GM21367 (cell line): ENCODE measurements at regions not wholly inside any gene's neighbourhood (a gene's known extent, or its start where the extent isn't known, plus 50 kb on each side); places are given as distances from the start of the nearest gene placed in this dataset.
"Not testable (repeated sequence)": the region's sequence is repeated elsewhere in the genome, so short reads cannot be mapped to it uniquely, and the experiment has no call there.

Experiments used
- ATAC-seq: cut with Tn5 transposase; IDR thresholded peaks from one replicate; pipeline ENCODE4 v1.9.1; 2021; ENCODE audit not compliant: unreplicated experiment

- ATAC-seq = not testable (repeated sequence)
Measured at GRCh38 chr6:26799903-26800633, 140.5 kb upstream of the ZNF322 start.

DNA sequence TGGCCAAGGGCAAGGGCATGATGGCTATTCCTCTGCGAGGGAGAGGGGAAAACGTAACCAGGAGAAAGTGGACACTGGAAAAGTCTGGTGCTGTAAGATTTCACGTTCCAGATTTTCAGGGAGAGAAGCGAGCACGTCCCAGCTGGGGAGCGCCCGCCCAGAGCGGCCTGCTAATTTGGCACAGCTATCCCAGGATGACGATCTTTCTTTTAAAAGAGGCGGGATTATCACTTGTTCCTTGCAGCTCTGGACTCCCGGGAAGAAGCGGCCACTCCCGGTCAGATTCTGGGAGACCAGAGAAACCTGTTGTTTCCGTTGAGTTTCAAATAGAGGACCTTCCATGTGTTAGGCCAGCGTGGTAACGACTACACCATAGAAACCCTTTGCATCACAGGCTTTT lies 144.2 kb upstream of the ZNF322 start:
- ATAC-seq = not testable (repeated sequence)

DNA sequence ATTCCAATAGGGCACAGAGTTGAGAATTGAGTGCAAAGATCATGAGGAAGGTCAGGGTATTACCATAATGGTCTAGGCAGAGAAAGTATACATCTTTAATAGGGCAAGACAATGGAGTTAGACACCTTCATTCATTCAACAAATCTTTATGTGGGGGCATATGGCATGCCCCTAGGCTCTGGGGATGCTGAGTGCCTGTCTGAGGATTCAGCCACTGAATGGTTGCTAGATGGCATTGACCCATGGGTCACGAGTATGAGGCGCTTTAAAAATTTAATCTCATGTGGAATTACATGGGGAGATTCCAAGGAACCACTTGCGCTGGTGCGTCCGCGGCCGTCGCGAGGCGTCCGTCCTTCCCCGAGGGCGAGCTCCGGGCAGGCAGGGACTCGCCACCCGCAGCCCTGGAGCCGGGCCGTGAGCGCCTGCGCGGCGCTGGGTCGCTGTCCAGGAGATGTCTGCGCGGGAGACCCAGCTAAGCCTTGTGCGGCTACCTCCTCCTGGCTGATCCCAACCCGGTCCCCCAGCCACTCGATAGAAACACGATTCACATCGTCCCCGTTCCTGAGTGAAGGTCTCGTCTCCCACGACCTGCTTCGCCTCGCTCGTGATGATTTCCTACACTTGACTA lies 152.1 kb upstream of the ZNF322 start:
- ATAC-seq = not testable (repeated sequence)

GRCh38 chr6:26818640-26819225 lies 159.2 kb upstream of the ZNF322 start:
- not testable (repeated sequence) for ATAC-seq

DNA sequence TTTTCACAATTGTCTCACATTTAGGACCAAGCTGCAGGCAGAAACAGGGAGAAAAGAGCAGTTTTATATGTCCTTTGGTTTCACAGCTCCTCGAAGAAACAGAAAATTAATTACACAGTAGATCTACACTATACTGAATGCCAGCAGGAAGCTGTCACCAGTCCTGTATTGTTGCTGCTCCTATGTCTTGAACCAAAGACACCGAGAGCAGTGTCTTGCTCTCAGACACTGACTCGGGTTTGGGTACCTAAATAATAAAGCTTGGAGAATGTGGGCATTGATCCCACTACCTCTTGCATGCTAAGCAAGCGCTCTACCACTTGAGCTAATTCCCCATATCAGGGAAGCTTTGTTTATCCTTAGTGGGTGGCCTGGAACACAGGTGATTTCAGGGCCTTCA lies 168.4 kb upstream of the ZNF322 start:
- not testable (repeated sequence) for ATAC-seq

DNA sequence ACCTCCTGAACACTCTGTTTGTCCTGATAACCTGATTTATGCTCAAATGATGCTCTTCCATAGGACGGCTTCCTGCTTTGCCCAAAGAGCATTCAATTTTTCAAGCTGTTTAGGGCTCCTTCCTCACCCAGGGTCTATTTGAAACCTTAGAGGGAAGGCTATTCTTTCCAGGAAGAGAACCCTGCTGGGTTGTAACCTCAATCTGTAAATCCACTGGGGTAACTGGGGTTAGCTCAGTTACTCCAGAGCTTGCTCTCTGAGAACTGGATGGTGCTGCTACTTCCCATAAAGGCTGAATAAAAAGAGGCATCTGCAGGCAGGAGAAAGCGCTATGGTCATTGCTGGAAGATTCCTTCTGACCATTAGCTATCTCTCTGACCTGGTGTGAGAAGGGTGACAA lies 169.9 kb upstream of the ZNF322 start:
- ATAC-seq = not testable (repeated sequence)

- ATAC-seq = not testable (repeated sequence)
Measured at GRCh38 chr6:26830992-26831391, 171.4 kb upstream of the ZNF322 start.

GRCh38 chr6:26835707-26836106 lies 176.2 kb upstream of the ZNF322 start:
- not testable (repeated sequence) for ATAC-seq

- ATAC-seq = not testable (repeated sequence)
Measured at GRCh38 chr6:26836657-26837056, 177.1 kb upstream of the ZNF322 start.

- not testable (repeated sequence) for ATAC-seq
Measured at GRCh38 chr6:26844823-26845222, 185.3 kb upstream of the ZNF322 start.

DNA sequence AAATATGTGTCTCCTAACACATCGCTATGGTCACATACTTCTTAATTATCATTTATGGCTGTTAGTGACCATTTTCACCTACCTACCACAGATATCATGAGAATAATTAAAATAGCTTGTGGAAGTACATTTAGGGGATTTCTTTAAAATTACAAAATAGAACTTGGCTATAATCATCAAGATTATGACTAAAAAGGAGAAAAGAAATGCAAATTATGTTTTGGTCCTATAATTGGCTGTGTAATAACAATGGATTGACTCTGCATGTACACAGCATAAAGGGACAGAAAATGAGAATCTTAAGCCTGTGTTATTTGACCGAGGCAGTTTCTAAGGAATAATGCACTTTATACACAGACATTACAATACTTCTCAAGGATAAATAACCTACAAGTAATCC lies 197.7 kb upstream of the ZNF322 start:
- ATAC-seq = not testable (repeated sequence)

DNA sequence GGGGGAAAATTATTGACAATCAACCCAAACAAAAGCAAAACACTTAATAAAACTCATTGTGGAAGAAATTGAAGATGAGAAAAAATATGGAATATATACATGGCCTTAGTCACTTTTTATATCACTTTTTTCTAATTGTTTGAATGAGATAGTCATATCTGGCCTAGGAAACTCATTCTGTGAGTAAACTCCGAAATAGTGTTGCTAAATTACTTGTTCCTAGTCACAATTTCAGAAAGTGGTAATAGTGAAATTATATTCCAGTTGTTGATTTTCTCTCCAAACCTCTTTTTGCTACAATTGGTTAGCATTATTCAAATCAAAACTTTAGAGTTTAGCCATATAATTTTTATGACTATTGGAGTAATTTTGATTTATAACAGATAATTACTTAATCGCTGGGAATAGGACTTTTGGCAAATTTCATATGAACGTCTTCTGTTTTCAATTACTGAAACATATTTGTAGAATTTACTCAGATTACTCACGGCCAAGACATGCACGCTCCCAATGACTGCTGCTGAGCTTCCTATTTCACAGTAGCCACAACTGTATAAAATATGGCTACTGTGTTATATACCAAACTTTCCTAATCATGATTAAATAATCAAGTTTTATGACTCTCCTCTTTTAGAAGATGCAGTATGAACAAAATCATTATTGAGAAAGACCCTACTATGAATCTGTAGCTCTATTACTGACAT lies 199.7 kb upstream of the ZNF322 start:
- ATAC-seq = not testable (repeated sequence)

DNA sequence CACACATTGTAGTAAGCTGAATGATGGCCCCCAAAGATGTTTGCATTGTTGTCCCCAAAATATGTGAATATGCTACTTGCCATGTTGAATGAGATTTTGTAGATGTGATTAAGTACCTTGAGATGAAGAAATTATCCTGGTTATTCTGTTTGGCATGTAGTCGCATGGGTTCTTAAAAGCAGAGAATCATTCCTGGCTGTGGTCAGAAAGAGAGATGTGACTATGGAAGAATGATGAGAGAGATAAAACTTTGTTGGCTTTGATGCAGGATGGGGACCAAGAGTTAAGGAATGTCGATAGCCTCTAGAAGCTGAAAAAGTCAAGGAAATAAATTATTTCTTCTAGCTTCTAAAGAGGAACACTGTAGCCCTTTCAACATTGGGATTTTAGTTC lies 200.2 kb upstream of the ZNF322 start:
- not testable (repeated sequence) for ATAC-seq

GRCh38 chr6:26861913-26862312 lies 202.4 kb upstream of the ZNF322 start:
- not testable (repeated sequence) for ATAC-seq

GRCh38 chr6:26863641-26864040 lies 204.1 kb upstream of the ZNF322 start:
- ATAC-seq = not testable (repeated sequence)

DNA sequence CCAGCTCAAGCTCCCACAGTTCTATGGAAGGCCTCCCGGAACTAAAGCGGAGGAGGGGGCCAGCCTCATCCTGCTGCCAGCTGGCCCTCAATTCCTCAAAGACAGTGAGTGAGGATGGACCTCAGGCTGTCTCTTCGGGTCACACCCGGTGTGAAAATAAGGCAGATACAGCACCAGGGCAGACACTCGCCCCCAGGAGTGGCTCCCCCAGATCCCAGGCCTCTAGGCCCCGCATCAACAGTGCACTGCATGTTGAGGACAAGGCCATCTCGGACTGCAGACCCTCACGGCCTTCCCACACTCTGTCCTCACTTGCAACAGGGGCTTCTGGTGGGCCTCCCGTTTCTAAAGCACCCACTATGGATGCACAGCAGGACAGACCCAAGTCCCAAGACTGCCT lies 239.2 kb upstream of the ZNF322 start:
- ATAC-seq = not testable (repeated sequence)

GRCh38 chr6:26924206-26924605 lies 264.7 kb upstream of the ZNF322 start:
- ATAC-seq = not testable (repeated sequence)

GRCh38 chr6:26928190-26928589 lies 268.6 kb upstream of the ZNF322 start:
- ATAC-seq = not testable (repeated sequence)

GRCh38 chr6:26937258-26937657 lies 277.7 kb upstream of the ZNF322 start:
- not testable (repeated sequence) for ATAC-seq

GRCh38 chr6:26951211-26951610 lies 291.7 kb upstream of the ZNF322 start:
- ATAC-seq = not testable (repeated sequence)

GRCh38 chr6:26956078-26956600 lies 291.4 kb upstream of the PRSS16 start:
- not testable (repeated sequence) for ATAC-seq
